Astrocyte (in vitro differentiated cells and primary cell): ENCODE measurements at regions not wholly inside any gene's neighbourhood (a gene's known extent, or its start where the extent isn't known, plus 50 kb on each side); places are given as distances from the start of the nearest gene placed in this dataset.

Experiments used
- DNase-seq: peaks from one replicate; pipeline ENCODE4 v3.0.0-alpha.2; 2010; ENCODE audit warnings: low read depth
- FAIRE-seq: peaks from 2 replicates; lab custom pipeline; 2011; peaks lifted over from hg19 to GRCh38; lab: Jason Lieb, UNC
- H2AFZ ChIP-seq: 2 replicates; pipeline ENCODE4 v1.6.0; 2012; ENCODE audit warnings: low read depth, low read length, inconsistent platforms
- H3K27ac ChIP-seq: 2 replicates; pipeline ENCODE4 v1.5.1; 2011; ENCODE audit warnings: low read depth, low read length, inconsistent platforms
- H3K27me3 ChIP-seq: 2 replicates; pipeline ENCODE4 v1.6.0; 2011; ENCODE audit warnings: low read length, inconsistent platforms; ENCODE audit not compliant: insufficient read depth
- H3K36me3 ChIP-seq: 2 replicates; pipeline ENCODE4 v1.5.1; 2011; ENCODE audit warnings: low read length, inconsistent platforms; ENCODE audit not compliant: insufficient read depth
- H3K4me1 ChIP-seq: 2 replicates; pipeline ENCODE4 v1.5.1; 2011; ENCODE audit warnings: low read length, inconsistent platforms; ENCODE audit not compliant: insufficient read depth
- H3K4me2 ChIP-seq: 2 replicates; pipeline ENCODE4 v1.6.0; 2012; ENCODE audit warnings: low read length, inconsistent platforms
- H3K4me3 ChIP-seq: 2 replicates; pipeline ENCODE4 v1.5.1; 2011; ENCODE audit warnings: low read depth, mild to moderate bottlenecking, low read length, inconsistent platforms; ENCODE audit not compliant: insufficient read depth
- H3K79me2 ChIP-seq: 2 replicates; pipeline ENCODE4 v1.6.0; 2012; ENCODE audit warnings: mild to moderate bottlenecking, low read length, inconsistent platforms; ENCODE audit not compliant: insufficient read depth
- H3K9ac ChIP-seq: 2 replicates; pipeline ENCODE4 v1.6.0; 2012; ENCODE audit warnings: mild to moderate bottlenecking, low read length, inconsistent platforms
- H3K9me3 ChIP-seq: 2 replicates; pipeline ENCODE4 v1.5.1; 2012; ENCODE audit warnings: low read depth, mild to moderate bottlenecking, low read length, inconsistent platforms; ENCODE audit not compliant: insufficient read depth
- H4K20me1 ChIP-seq: 2 replicates; pipeline ENCODE4 v1.6.0; 2012; ENCODE audit warnings: low read length, inconsistent platforms; ENCODE audit not compliant: insufficient read depth
- H3K27ac Mint-ChIP-seq: one replicate; pipeline ENCODE4 v1.8.0; 2021; ENCODE audit warnings: mild to moderate bottlenecking, mixed read lengths; ENCODE audit not compliant: unreplicated experiment
- H3K27me3 Mint-ChIP-seq: one replicate; pipeline ENCODE4 v1.8.0; 2021; ENCODE audit warnings: low read depth, mixed read lengths; ENCODE audit not compliant: unreplicated experiment
- H3K36me3 Mint-ChIP-seq: one replicate; pipeline ENCODE4 v1.8.0; 2021; ENCODE audit warnings: low read depth, mixed read lengths; ENCODE audit not compliant: unreplicated experiment
- H3K4me1 Mint-ChIP-seq: one replicate; pipeline ENCODE4 v1.8.0; 2021; ENCODE audit warnings: low read depth, mixed read lengths; ENCODE audit not compliant: unreplicated experiment
- H3K4me3 Mint-ChIP-seq: one replicate; pipeline ENCODE4 v1.8.0; 2021; ENCODE audit warnings: mild to moderate bottlenecking, moderate library complexity, mixed read lengths; ENCODE audit not compliant: unreplicated experiment
- H3K9me3 Mint-ChIP-seq: one replicate; pipeline ENCODE4 v1.8.0; 2021; ENCODE audit warnings: mild to moderate bottlenecking, mixed read lengths; ENCODE audit not compliant: unreplicated experiment
- EZH2 ChIP-seq: IDR thresholded peaks from 2 replicates; pipeline ENCODE4 v1.6.1; 2012; ENCODE audit warnings: mild to moderate bottlenecking, low read length, inconsistent platforms; ENCODE audit not compliant: insufficient read depth
- TF ChIP-seq, protein P1 (sequence below): IDR thresholded peaks from 2 replicates; pipeline ENCODE4 v1.5.1; 2011; ENCODE audit warnings: low read depth, mild to moderate bottlenecking, inconsistent platforms, low read length, moderate library complexity; ENCODE audit not compliant: insufficient read depth

DNA sequence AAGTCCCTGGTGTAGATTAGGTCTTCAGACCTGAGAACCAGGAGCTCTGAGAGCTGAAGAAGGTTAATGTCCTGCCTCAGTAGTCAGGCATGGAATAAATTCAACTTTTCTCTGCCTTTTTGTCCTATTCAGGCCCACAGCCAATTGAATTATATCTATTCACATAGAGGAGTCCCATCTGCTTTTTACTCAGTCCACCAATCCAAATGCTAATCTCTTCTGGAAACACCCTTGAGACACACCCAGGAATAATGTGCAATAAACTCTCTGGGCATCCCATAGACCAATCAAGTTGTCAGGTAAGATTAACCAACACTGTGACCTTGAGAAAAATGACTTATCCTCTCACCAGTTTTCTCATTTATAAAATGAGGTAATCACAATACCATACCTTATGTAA, 129.4 kb downstream of the MEX3B start:
- Mint-ChIP-seq H3K36me3 (no peaks in the 10 kb centered on the region), H3K9me3 (peaks cover 17% of the 10 kb centered on the region), H3K27ac (no peak overlapping the region), H3K4me3 (no peak overlapping the region), H3K27me3 (peaks cover 9% of the 10 kb centered on the region), H3K4me1 (no peaks in the 10 kb centered on the region)
- H3K4me3 ChIP-seq, result no peak overlapping the region
- no peaks in the 10 kb centered on the region for H3K79me2 ChIP-seq
- DNase-seq (no peak), FAIRE-seq (no peak)
- H3K36me3 ChIP-seq, result no peaks in the 10 kb centered on the region
- no peaks in the 10 kb centered on the region for H3K27me3 ChIP-seq
- H3K9me3 ChIP-seq, result peaks cover 9% of the 10 kb centered on the region
- H3K4me2 ChIP-seq, result no peak overlapping the region
- no peaks in the 10 kb centered on the region for H3K4me1 ChIP-seq
- H4K20me1 ChIP-seq, result no peaks in the 10 kb centered on the region
- TF ChIP-seq, protein P1, sequence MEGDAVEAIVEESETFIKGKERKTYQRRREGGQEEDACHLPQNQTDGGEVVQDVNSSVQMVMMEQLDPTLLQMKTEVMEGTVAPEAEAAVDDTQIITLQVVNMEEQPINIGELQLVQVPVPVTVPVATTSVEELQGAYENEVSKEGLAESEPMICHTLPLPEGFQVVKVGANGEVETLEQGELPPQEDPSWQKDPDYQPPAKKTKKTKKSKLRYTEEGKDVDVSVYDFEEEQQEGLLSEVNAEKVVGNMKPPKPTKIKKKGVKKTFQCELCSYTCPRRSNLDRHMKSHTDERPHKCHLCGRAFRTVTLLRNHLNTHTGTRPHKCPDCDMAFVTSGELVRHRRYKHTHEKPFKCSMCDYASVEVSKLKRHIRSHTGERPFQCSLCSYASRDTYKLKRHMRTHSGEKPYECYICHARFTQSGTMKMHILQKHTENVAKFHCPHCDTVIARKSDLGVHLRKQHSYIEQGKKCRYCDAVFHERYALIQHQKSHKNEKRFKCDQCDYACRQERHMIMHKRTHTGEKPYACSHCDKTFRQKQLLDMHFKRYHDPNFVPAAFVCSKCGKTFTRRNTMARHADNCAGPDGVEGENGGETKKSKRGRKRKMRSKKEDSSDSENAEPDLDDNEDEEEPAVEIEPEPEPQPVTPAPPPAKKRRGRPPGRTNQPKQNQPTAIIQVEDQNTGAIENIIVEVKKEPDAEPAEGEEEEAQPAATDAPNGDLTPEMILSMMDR, result no peak
- no peak for TF ChIP-seq EZH2
- H3K27ac ChIP-seq, result no peak overlapping the region
- no peak overlapping the region for H2AFZ ChIP-seq
- no peak overlapping the region for H3K9ac ChIP-seq

DNA sequence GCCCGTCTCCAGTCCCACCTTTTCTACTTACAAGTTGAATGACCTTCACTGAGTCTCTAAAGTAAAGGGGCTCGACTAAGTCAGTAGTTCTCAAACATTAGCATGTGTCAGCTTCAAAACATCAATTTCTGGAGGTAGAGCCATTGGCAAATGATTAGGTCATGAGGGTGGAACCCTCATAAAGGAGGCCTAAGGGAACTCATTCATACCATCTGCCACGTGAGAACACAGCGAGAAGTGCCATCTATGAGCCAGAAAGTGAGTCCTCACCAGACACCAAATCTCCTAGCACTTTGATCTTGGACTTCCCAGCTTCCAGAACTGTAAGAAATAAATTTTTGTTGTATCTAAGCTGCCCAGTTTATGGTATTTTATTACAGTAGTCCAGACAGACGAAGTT, 129.8 kb downstream of the MEX3B start:
- TF ChIP-seq, protein P1, result no peak
- TF ChIP-seq EZH2, result no peak
- Histone ChIP-seq H3K36me3 (no peaks in the 10 kb centered on the region), H3K27ac (no peak overlapping the region), H3K79me2 (no peaks in the 10 kb centered on the region), H2AFZ (no peak overlapping the region), H3K4me1 (no peaks in the 10 kb centered on the region), H4K20me1 (no peaks in the 10 kb centered on the region), H3K9me3 (peaks cover 9% of the 10 kb centered on the region), H3K4me3 (no peak overlapping the region), H3K27me3 (no peaks in the 10 kb centered on the region), H3K4me2 (no peak overlapping the region), H3K9ac (no peak overlapping the region)
- no peak overlapping the region for H3K4me3 Mint-ChIP-seq
- DNase-seq (no peak), FAIRE-seq (no peak)
- peaks cover 9% of the 10 kb centered on the region for H3K27me3 Mint-ChIP-seq
- H3K9me3 Mint-ChIP-seq, result peaks cover 17% of the 10 kb centered on the region
- no peaks in the 10 kb centered on the region for H3K4me1 Mint-ChIP-seq
- no peaks in the 10 kb centered on the region for H3K36me3 Mint-ChIP-seq
- H3K27ac Mint-ChIP-seq, result no peak overlapping the region

DNA sequence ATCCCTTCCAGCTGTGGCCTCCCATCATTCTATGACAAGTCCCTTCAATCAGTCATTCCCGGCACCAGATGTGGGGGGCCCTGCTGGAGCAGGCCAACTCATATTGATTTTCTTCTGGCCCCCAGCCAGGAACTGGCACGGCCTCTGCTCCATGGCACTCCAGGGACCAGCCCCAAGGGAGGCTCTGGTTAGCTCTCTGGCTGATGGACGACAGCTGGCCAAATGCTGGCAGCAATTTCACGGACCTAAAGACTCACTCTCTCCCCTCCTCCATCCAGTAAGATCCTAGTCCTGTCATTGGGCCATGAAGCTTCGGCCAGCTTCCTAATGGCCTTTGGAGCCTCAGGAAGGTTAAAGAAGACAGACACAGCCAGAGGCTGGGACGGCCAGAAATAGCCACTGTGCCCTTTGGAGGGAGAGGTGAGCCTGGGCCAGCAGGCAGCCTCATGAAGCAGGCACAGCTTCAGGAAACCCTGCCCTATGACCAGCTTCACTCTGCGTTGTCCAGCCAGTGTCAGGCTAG, 131.0 kb downstream of the MEX3B start:
- H4K20me1 ChIP-seq, result no peaks in the 10 kb centered on the region
- no peaks in the 10 kb centered on the region for H3K79me2 ChIP-seq
- H3K27ac ChIP-seq, result no peak overlapping the region
- peaks cover 9% of the 10 kb centered on the region for H3K9me3 ChIP-seq
- H2AFZ ChIP-seq, result no peak overlapping the region
- Mint-ChIP-seq H3K36me3 (no peaks in the 10 kb centered on the region), H3K27ac (no peak overlapping the region), H3K4me3 (no peak overlapping the region), H3K27me3 (peaks cover 9% of the 10 kb centered on the region), H3K4me1 (no peaks in the 10 kb centered on the region), H3K9me3 (peaks cover 17% of the 10 kb centered on the region)
- no peaks in the 10 kb centered on the region for H3K27me3 ChIP-seq
- H3K9ac ChIP-seq, result no peak overlapping the region
- no peak for DNase-seq
- no peak for FAIRE-seq
- TF ChIP-seq, protein P1, result no peak
- TF ChIP-seq EZH2, result no peak
- H3K4me2 ChIP-seq, result no peak overlapping the region
- H3K36me3 ChIP-seq, result no peaks in the 10 kb centered on the region
- no peak overlapping the region for H3K4me3 ChIP-seq
- no peaks in the 10 kb centered on the region for H3K4me1 ChIP-seq
